Caco-2 (cell line): ENCODE measurements at regions not wholly inside any gene's neighbourhood (a gene's known extent, or its start where the extent isn't known, plus 50 kb on each side); places are given as distances from the start of the nearest gene placed in this dataset.

Experiments
- BruUV-seq: library from RNA; stranded (reverse); fragments of 400-500 nt; replicated peaks from 2 replicates; lab custom pipeline; 2021; lab: Mats Ljungman, UMichigan
- CTCF ChIA-PET: fragments of 300-600 bp; sonication (Branson Sonifier 250); formaldehyde crosslinking; loops from one replicate; lab custom pipeline; 2022; ENCODE audit warnings: antibody characterized with exemption; lab: Charles Lee
- POLR2A ChIA-PET: fragments of 300-600 bp; sonication (Branson Sonifier 250); formaldehyde crosslinking; loops from one replicate; lab custom pipeline; 2022; ENCODE audit warnings: antibody characterized with exemption; lab: Charles Lee
- DNase-seq, 2 experiments: peaks; one replicate each; pipeline versions ENCODE4 v3.0.0 to v3.0.0-alpha.2; 2020 to 2022
- H3K27me3 ChIP-seq: replicated peaks from 2 replicates; pipeline ENCODE4 v1.6.0; 2011; ENCODE audit warnings: low read length; ENCODE audit not compliant: control insufficient read depth, insufficient read depth
- H3K36me3 ChIP-seq: 2 replicates; pipeline ENCODE4 v1.5.1; 2011; ENCODE audit warnings: low read length; ENCODE audit not compliant: control insufficient read depth, insufficient read depth
- H3K4me1 ChIP-seq: fragments of 250-450 bp; sonication (Bioruptor Pico); 2 replicates; pipeline ENCODE4 v1.5.1; 2020; ENCODE audit warnings: mild to moderate bottlenecking
- H3K4me3 ChIP-seq: 2 replicates; pipeline ENCODE4 v1.5.1; 2011; ENCODE audit warnings: low read depth, mild to moderate bottlenecking, control low read depth, low read length
- H3K9me3 ChIP-seq: fragments of 250-450 bp; sonication (Bioruptor Pico); 2 replicates; pipeline ENCODE4 v1.5.1; 2020; ENCODE audit warnings: mild to moderate bottlenecking, moderate library complexity
- H3K27ac Mint-ChIP-seq: one replicate; pipeline ENCODE4 v1.8.0; 2022; ENCODE audit warnings: mixed read lengths; ENCODE audit not compliant: unreplicated experiment
- H3K27me3 Mint-ChIP-seq: one replicate; pipeline ENCODE4 v1.8.0; 2022; ENCODE audit warnings: mixed read lengths; ENCODE audit not compliant: insufficient read depth, unreplicated experiment
- H3K36me3 Mint-ChIP-seq: one replicate; pipeline ENCODE4 v1.8.0; 2022; ENCODE audit warnings: mild to moderate bottlenecking, mixed read lengths; ENCODE audit not compliant: insufficient read depth, unreplicated experiment
- H3K4me1 Mint-ChIP-seq: one replicate; pipeline ENCODE4 v1.8.0; 2022; ENCODE audit warnings: low read depth, mixed read lengths; ENCODE audit not compliant: unreplicated experiment
- H3K4me3 Mint-ChIP-seq: one replicate; pipeline ENCODE4 v1.8.0; 2022; ENCODE audit warnings: mild to moderate bottlenecking, moderate library complexity, mixed read lengths; ENCODE audit not compliant: unreplicated experiment
- H3K9me3 Mint-ChIP-seq: one replicate; pipeline ENCODE4 v1.8.0; 2022; ENCODE audit warnings: mixed read lengths; ENCODE audit not compliant: unreplicated experiment
- intact Hi-C: fragments of 100-400 bp; cut with micrococcal nuclease; formaldehyde crosslinking; loops from one replicate; pipeline ENCODE4 v1.10.0; 2022; ENCODE audit not compliant: unreplicated experiment
- TF ChIP-seq, protein P1 (sequence below), 2 experiments: fragments of 200-600 bp in 1 of 2; IDR thresholded peaks; 1 replicate in 1 of 2; 2 replicates in 1 of 2; pipeline versions ENCODE4 v1.5.1 to v1.8.0; 2011 to 2022; ENCODE audit warnings: antibody characterized with exemption in 1 of 2, control low read depth in 1 of 2, inconsistent platforms in 1 of 2, low read depth in 1 of 2, low read length in 1 of 2, mild to moderate bottlenecking in 1 of 2, moderate library complexity in 1 of 2; ENCODE audit not compliant: insufficient read depth in 1 of 2, severe bottlenecking in 1 of 2, unreplicated experiment in 1 of 2

DNA sequence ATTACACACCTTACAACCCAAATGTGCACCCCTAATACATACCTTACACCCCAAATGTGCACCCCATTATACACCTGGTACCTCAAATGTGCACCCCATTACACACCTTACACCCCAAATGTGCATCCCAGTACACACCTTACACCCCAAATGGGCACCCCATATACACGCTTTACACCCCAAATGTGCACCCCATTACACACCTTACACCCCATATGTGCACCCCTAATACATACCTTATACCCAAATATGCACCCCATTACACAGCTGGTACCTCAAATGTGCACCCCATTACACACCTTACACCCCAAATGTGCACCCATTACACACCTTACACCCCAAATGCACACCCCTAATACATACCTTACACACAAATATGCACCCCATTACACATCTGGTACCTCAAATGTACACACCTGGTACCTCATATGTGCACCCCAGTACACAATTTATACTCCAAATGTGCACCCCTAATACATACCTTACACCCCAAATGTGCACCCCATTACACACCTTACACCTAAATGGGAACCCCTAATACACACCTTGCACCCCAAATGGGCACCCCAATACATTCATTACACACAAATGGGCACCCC is 106.3 kb downstream of the KLF6 start:
- Mint-ChIP-seq H3K9me3 (no peaks in the 10 kb centered on the region), H3K4me3 (no peak overlapping the region), H3K36me3 (no peaks in the 10 kb centered on the region), H3K4me1 (peaks cover 4% of the 10 kb centered on the region), H3K27me3 (no peaks in the 10 kb centered on the region), H3K27ac (no peak overlapping the region)
- intact Hi-C loops: no loop called here
- Histone ChIP-seq H3K27me3 (no peaks in the 10 kb centered on the region), H3K4me1 (no peaks in the 10 kb centered on the region), H3K36me3 (no peaks in the 10 kb centered on the region), H3K4me3 (no peak overlapping the region), H3K9me3 (no peaks in the 10 kb centered on the region)
- DNase-seq: no peak
- TF ChIP-seq, protein P1, sequence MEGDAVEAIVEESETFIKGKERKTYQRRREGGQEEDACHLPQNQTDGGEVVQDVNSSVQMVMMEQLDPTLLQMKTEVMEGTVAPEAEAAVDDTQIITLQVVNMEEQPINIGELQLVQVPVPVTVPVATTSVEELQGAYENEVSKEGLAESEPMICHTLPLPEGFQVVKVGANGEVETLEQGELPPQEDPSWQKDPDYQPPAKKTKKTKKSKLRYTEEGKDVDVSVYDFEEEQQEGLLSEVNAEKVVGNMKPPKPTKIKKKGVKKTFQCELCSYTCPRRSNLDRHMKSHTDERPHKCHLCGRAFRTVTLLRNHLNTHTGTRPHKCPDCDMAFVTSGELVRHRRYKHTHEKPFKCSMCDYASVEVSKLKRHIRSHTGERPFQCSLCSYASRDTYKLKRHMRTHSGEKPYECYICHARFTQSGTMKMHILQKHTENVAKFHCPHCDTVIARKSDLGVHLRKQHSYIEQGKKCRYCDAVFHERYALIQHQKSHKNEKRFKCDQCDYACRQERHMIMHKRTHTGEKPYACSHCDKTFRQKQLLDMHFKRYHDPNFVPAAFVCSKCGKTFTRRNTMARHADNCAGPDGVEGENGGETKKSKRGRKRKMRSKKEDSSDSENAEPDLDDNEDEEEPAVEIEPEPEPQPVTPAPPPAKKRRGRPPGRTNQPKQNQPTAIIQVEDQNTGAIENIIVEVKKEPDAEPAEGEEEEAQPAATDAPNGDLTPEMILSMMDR (IDR thresholded peaks at IDR 0.05; ENCODE audit: insufficient read depth in 1 of 2, low read depth in 1 of 2, low read length in 1 of 2, severe bottlenecking in 1 of 2, unreplicated experiment in 1 of 2): no peak
- ChIA-PET POLR2A (no interaction called here), CTCF (no interaction called here)
- BruUV-seq: no TSS peak

DNA sequence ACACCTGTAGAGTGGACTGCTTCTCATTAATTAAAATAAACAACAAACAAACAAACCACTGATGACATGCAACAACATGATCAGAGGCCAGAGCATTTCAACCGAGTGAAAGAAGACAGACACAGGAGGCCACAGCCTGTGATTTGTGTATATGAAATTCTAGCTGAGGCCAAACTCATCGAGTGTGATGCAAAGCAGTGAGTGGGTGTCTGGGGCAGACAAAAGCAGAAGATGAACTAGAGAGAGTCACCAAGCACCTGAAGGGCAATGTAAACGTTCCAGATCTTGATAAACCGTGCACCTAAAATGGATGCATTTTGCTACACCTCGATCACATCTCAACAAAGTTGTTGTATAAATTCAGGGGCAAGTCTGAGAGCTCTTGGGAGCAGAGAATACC is 108.4 kb downstream of the KLF6 start:
- H3K36me3 Mint-ChIP-seq: no peaks in the 10 kb centered on the region
- CTCF ChIA-PET: no interaction called here
- BruUV-seq: no TSS peak
- no peaks in the 10 kb centered on the region for H3K27me3 Mint-ChIP-seq
- H3K4me3 ChIP-seq: no peak overlapping the region
- no peak overlapping the region for H3K4me3 Mint-ChIP-seq
- no peaks in the 10 kb centered on the region for H3K4me1 ChIP-seq
- no peaks in the 10 kb centered on the region for H3K36me3 ChIP-seq
- TF ChIP-seq, protein P1 (IDR thresholded peaks at IDR 0.05; ENCODE audit: insufficient read depth in 1 of 2, low read depth in 1 of 2, low read length in 1 of 2, severe bottlenecking in 1 of 2, unreplicated experiment in 1 of 2): no peak
- H3K4me1 Mint-ChIP-seq: peaks cover 4% of the 10 kb centered on the region
- no peak overlapping the region for H3K27ac Mint-ChIP-seq
- no peaks in the 10 kb centered on the region for H3K9me3 ChIP-seq
- intact Hi-C loops: no loop called here
- no peaks in the 10 kb centered on the region for H3K9me3 Mint-ChIP-seq
- no peaks in the 10 kb centered on the region for H3K27me3 ChIP-seq
- POLR2A ChIA-PET: no interaction called here
- DNase-seq: no peak

DNA sequence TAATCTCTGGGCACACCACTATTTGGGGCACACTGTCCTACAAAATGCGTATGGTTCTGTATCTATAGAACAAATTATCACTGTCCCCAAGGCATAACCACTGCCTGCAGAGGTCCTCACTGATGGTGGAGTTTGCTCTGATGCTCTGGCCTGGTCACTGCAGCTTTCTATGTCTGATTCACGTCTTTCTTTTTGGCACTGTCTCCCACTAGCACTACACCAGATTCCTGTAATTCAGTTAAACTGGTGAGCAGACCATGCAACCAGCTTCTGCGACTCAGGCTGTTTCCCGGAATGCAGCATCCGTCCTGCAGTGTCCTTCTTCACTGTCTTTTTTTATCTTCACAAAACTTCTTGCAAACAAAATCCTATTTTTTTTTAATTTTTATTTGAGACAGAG is 112.8 kb downstream of the KLF6 start:
- no peak for DNase-seq
- H3K4me1 ChIP-seq: peaks cover 18% of the 10 kb centered on the region
- POLR2A ChIA-PET: no interaction called here
- H3K9me3 ChIP-seq: no peaks in the 10 kb centered on the region
- Mint-ChIP-seq H3K27me3 (no peaks in the 10 kb centered on the region), H3K4me1 (peaks cover 18% of the 10 kb centered on the region), H3K36me3 (no peaks in the 10 kb centered on the region), H3K27ac (no peak overlapping the region), H3K4me3 (no peak overlapping the region), H3K9me3 (no peaks in the 10 kb centered on the region)
- no peak overlapping the region for H3K4me3 ChIP-seq
- no peaks in the 10 kb centered on the region for H3K36me3 ChIP-seq
- CTCF ChIA-PET: no interaction called here
- intact Hi-C loops: no loop called here
- BruUV-seq: no TSS peak
- no peaks in the 10 kb centered on the region for H3K27me3 ChIP-seq
- TF ChIP-seq, protein P1 (IDR thresholded peaks at IDR 0.05; ENCODE audit: insufficient read depth in 1 of 2, low read depth in 1 of 2, low read length in 1 of 2, severe bottlenecking in 1 of 2, unreplicated experiment in 1 of 2): no peak
